Kidney capillary endothelial cell (primary cell): ENCODE measurements at regions not wholly inside any gene's neighbourhood (a gene's known extent, or its start where the extent isn't known, plus 50 kb on each side); places are given as distances from the start of the nearest gene placed in this dataset.

Source experiments
- DNase-seq: peaks from one replicate; pipeline ENCODE4 v3.0.0-alpha.2; 2018; ENCODE audit warnings: low spot score

GRCh38 chr3:158970006-158970405 is 168.2 kb downstream of the MFSD1 start:
- DNase-seq: no peak

GRCh38 chr3:158974904-158975303 is 173.1 kb downstream of the MFSD1 start:
- DNase-seq: no peak

- DNase-seq: no peak
These were observed 175.1 kb downstream of the MFSD1 start for GRCh38 chr3:158976966-158977365.

- no peak for DNase-seq
These were observed 175.6 kb downstream of the MFSD1 start for GRCh38 chr3:158977497-158977896.

GRCh38 chr3:158983216-158984099 is 181.6 kb downstream of the MFSD1 start:
- no peak for DNase-seq

- no peak for DNase-seq
These were observed 189.4 kb downstream of the MFSD1 start for GRCh38 chr3:158991146-158991705.

GRCh38 chr3:158992463-158992862 is 190.6 kb downstream of the MFSD1 start:
- no peak for DNase-seq

GRCh38 chr3:158994386-158994785 is 192.5 kb downstream of the MFSD1 start:
- DNase-seq: no peak

GRCh38 chr3:159001711-159002110 is 199.9 kb downstream of the MFSD1 start:
- DNase-seq: no peak

- DNase-seq: no peak
These were observed 203.3 kb downstream of the MFSD1 start for GRCh38 chr3:159005137-159005536.

GRCh38 chr3:159007331-159007730 is 205.5 kb downstream of the MFSD1 start:
- no peak for DNase-seq

GRCh38 chr3:159008401-159008800 is 206.5 kb downstream of the MFSD1 start:
- DNase-seq: no peak

- DNase-seq: no peak
These were observed 216.5 kb downstream of the MFSD1 start for GRCh38 chr3:159018341-159018740.

GRCh38 chr3:159025733-159026132 is 223.9 kb downstream of the MFSD1 start:
- no peak for DNase-seq

GRCh38 chr3:159026510-159026909 is 224.7 kb downstream of the MFSD1 start:
- no peak for DNase-seq

GRCh38 chr3:159028706-159029105 is 226.9 kb downstream of the MFSD1 start:
- DNase-seq: no peak

- no peak for DNase-seq
These were observed 227.6 kb downstream of the MFSD1 start for GRCh38 chr3:159029306-159030026.

GRCh38 chr3:159030138-159030670 is 228.3 kb downstream of the MFSD1 start:
- DNase-seq: no peak

- DNase-seq: no peak
These were observed 229.2 kb downstream of the MFSD1 start for GRCh38 chr3:159030886-159031679.

GRCh38 chr3:159032311-159032710 is 230.5 kb downstream of the MFSD1 start:
- no peak for DNase-seq

GRCh38 chr3:159038405-159038804 is 236.6 kb downstream of the MFSD1 start:
- no peak for DNase-seq

GRCh38 chr3:159039286-159039685 is 237.4 kb downstream of the MFSD1 start:
- DNase-seq: no peak
